Astrocyte of the cerebellum (primary cell): ENCODE measurements at regions not wholly inside any gene's neighbourhood (a gene's known extent, or its start where the extent isn't known, plus 50 kb on each side); places are given as distances from the start of the nearest gene placed in this dataset.

Experiments used
- DNase-seq: peaks from one replicate; pipeline ENCODE4 v3.0.0-alpha.2; 2011; ENCODE audit warnings: low read depth
- H3K4me3 ChIP-seq: 2 replicates; pipeline ENCODE4 v1.5.1; 2011; ENCODE audit warnings: mild to moderate bottlenecking, low read depth, low read length, moderate library complexity
- CTCF ChIP-seq: IDR thresholded peaks from 2 replicates; pipeline ENCODE4 v1.5.1; 2012; ENCODE audit warnings: low read length, low read depth, moderate library complexity, mild to moderate bottlenecking; ENCODE audit errors: missing control alignments
- in situ Hi-C: cut with HindIII; loops from 2 replicates; pipeline ENCODE4 v1.10.0; 2017; ENCODE audit warnings: low sequenced_read_pairs

GRCh38 chr4:45770958-45771357 lies 352.9 kb downstream of the GABRG1 start:
- no peak overlapping the region for H3K4me3 ChIP-seq
- DNase-seq: no peak
- in situ Hi-C loops: no loop called here
- TF ChIP-seq CTCF: no peak

- no peak for TF ChIP-seq CTCF
- no peak overlapping the region for H3K4me3 ChIP-seq
- in situ Hi-C loops: no loop called here
- no peak for DNase-seq
These were observed 358.3 kb downstream of the GABRG1 start for GRCh38 chr4:45765521-45765920.

GRCh38 chr4:45751877-45752530 lies 371.9 kb downstream of the GABRG1 start:
- TF ChIP-seq CTCF: no peak
- in situ Hi-C loops: no loop called here
- no peak for DNase-seq
- H3K4me3 ChIP-seq: no peak overlapping the region

GRCh38 chr4:45750721-45751120 lies 373.1 kb downstream of the GABRG1 start:
- no peak for DNase-seq
- no peak overlapping the region for H3K4me3 ChIP-seq
- TF ChIP-seq CTCF: no peak
- in situ Hi-C loops: no loop called here

DNA sequence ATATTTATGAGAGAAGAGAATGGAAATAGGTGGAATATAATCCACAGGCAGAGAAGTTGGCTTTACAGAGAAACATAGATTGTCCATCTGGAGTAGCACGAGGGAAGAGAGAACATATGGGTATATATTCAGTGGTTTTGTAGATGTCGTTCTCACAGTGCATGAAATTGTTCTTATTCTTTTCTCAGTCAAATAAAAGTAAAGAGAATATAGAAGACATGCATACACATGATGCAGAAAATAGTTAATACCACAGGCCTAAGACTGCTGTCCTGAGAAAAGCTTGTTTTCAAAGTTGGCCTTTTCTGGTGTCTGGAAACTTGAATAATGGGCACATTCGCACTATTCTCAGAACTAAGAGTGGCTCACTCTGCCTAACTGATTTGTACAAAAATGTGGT lies 378.1 kb downstream of the GABRG1 start:
- in situ Hi-C loops: no loop called here

DNA sequence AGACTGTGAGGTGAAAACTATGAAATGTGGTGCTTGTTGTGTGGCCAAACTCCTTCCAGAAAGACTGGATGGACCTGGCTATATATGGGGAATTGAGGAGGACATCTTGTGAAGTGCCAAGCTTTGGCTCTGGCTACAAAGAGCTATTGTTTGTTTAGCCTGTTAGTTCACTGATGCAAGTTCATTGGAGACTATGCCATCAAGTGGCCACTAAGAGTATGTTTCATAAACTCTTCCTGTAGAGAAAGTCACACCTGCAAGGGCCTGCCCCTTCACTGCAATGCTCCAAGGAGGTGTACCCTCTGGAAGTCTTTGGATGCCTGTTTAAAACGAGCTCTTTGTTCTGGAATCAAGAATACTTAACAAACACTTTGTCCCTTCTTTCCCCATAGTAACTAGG lies 382.0 kb downstream of the GABRG1 start:
- H3K4me3 ChIP-seq: no peak overlapping the region
- no peak for DNase-seq
- no peak for TF ChIP-seq CTCF
- in situ Hi-C loops: no loop called here

More for the DNA sequence above, 378.1 kb downstream of the GABRG1 start:
- TF ChIP-seq CTCF: no peak
- no peak for DNase-seq
- H3K4me3 ChIP-seq: no peak overlapping the region
